Esophagus squamous epithelium (tissue), 4 donors: ENCODE measurements at regions not wholly inside any gene's neighbourhood (a gene's known extent, or its start where the extent isn't known, plus 50 kb on each side); places are given as distances from the start of the nearest gene placed in this dataset.

ENCODE experiments used
- CTCF ChIP-seq, 6 experiments: fragments of 450-650 bp in 4 of 6; fragments of 200-600 bp in 2 of 6; sonication (generic) in 2 of 6; IDR thresholded peaks; one replicate each; pipeline ENCODE4 v1.5.1; 2016 to 2019; ENCODE audit warnings: antibody characterized with exemption in 6 of 6, mild to moderate bottlenecking in 4 of 6, moderate library complexity in 4 of 6
- POLR2A ChIP-seq, 4 donors: fragments of 450-650 bp; IDR thresholded peaks; one replicate each; pipeline ENCODE4 v1.6.1; 2017; ENCODE audit warnings: antibody characterized with exemption in 4 of 4, mild to moderate bottlenecking in 4 of 4, moderate library complexity in 3 of 4

DNA sequence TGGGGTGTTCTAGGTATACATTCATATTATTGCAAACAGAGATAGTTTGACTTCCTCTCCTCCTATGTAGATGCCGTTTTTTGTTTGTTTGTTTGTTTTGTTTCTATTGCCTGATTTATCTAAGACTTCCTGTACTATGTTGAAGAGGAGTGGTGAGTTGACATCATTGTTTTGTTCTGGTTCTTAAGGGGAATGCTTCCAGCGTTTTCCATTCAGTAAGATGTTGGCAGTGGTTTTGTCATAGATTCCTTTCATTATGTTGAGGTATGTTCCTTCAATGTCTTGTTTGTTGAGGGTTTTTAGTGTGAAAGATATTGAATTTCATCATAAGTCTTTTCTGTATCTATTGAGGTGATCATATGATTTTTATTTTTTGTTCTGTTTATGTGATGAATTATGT is 401.6 kb upstream of the EPHA5 start:
- TF ChIP-seq CTCF (IDR thresholded peaks at IDR 0.05) (no peak), POLR2A (IDR thresholded peaks at IDR 0.05) (no peak)
